ENCODE measurements at regions not wholly inside any gene's neighbourhood (a gene's known extent, or its start where the extent isn't known, plus 50 kb on each side); places are given as distances from the start of the nearest gene placed in this dataset.

DNA sequence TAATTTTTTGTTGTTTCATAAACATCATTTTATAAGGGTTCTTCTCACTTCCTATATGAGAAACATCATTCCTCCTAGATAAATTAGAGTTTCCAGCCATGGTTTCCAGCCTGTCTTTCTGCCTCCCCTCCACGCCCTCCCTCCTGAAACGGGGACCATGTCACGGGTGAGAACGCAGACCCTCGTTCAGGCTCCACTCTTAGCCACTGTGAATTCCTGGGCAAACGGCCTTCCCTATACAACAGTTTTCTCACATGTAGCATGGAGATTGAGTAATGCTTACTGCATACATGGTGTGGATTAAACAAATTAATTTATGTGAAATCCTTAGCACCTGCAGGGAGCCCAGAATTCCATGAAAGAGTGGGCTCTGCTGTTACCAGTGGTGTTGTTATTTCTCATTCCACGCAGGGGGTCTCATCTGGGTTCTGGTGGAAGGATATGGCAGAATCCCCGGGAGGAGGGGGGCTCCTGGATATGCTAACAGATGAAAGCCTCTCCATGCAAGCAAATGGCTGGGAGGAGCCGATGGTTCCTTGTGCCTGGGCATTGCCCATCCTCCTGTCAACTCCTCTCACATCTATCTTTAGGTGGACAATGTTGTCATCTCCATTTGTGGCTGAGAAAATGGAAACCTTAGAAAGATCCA lies 54.0 kb upstream of the TWIST2 start:
- no peak for DNase-seq

DNA sequence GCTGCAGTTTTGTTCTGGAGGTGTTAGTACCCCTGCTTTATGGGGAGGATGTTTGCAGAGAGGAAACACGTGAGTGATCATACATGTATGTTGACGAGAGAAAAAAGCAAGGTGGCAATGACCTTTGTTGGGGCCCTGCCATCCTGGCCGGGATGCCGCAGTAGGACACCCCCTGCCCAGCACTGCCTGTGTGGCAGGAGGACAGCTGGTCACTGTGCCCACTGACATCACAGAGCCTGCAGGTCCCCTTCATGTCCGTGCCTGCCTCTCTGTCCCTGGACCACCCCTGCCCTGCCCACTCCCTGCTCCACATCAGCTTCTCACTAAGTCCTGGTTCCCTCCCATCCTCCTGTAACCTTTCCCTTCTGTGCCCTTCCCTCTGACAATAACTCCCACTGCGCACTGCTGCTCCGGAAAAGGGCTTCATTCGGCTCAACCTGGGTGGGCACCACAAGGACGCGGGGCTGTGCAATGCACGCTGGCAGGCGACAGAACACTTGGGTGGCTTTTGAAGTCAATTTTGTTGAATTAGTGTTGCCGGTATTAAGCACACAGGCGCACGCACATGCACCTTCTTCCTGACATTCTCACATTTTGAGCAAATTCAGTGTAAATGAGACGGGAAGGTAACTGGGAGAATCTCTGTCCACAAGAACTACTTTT lies 51.5 kb upstream of the TWIST2 start:
- no peak for DNase-seq

DNA sequence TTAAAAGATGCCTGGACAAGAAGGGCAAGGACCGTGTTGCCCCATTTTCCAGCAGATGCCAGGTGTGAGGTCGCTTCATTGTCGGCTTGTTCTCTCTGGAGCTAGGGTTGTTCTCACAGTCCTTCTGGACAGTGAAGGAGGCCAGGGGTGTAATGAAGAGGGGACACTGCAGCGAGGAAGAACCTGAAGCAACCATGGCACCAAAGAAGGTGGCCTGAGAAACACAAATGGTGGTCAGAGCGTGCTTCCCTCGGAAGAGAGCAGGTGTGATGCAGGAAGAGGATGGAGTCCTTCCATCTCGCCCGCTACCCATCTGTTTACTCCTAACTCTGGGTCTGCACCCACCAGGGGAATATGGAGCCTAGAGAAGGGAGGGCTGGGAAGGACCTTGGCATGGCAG lies 50.3 kb upstream of the TWIST2 start:
- DNase-seq: no peak
